Bronchial epithelial cell (primary cell): ENCODE measurements at regions not wholly inside any gene's neighbourhood (a gene's known extent, or its start where the extent isn't known, plus 50 kb on each side); places are given as distances from the start of the nearest gene placed in this dataset.

Experiments
- DNase-seq: peaks from one replicate; pipeline ENCODE4 v3.0.0-alpha.2; 2010; ENCODE audit warnings: low read depth
- FAIRE-seq: peaks from 2 replicates; lab custom pipeline; 2011; peaks lifted over from hg19 to GRCh38; lab: Jason Lieb, UNC
- H3K27me3 ChIP-seq: 2 replicates; pipeline ENCODE4 v1.5.1; 2011; ENCODE audit warnings: low read length; ENCODE audit not compliant: control insufficient read depth, insufficient read depth
- H3K36me3 ChIP-seq: 2 replicates; pipeline ENCODE4 v1.5.1; 2011; ENCODE audit warnings: low read length; ENCODE audit not compliant: control insufficient read depth, insufficient read depth
- H3K4me3 ChIP-seq: 2 replicates; pipeline ENCODE4 v1.5.1; 2011; ENCODE audit warnings: mild to moderate bottlenecking, low read depth, low read length, control low read depth
- TF ChIP-seq, protein P1 (sequence below): IDR thresholded peaks from 2 replicates; pipeline ENCODE4 v1.5.1; 2011; ENCODE audit warnings: mild to moderate bottlenecking, moderate library complexity, low read length, control low read depth, inconsistent platforms; ENCODE audit not compliant: insufficient read depth, severe bottlenecking

DNA sequence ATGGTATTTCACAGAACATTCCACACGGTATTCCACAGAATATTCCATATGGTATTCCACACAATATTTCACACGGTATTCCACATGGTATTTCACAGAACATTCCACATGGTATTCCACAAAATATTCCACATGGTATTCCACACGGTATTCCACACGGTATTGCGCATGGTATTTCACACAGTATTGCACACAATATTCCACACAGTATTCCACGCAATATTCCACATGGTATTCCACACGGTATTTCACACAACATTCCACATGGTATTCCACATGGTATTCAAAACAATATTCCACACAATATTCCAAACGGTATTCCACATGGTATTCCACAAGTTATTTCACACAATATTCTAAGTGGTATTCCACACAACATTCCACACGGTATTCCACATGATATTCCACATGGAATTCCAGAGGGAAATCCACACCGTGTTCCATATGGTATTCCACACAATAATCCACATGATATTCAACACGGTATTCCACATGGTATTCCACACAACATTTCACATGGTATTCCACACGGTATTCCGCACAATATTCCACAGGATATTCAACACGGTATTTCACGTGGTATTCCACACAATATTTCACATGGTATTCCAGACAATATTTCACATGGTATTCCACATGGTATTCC lies 136.7 kb upstream of the CHST15 start:
- peaks cover 1% of the 10 kb centered on the region for H3K27me3 ChIP-seq
- DNase-seq (no peak), FAIRE-seq (no peak)
- no peaks in the 10 kb centered on the region for H3K36me3 ChIP-seq
- TF ChIP-seq, protein P1, sequence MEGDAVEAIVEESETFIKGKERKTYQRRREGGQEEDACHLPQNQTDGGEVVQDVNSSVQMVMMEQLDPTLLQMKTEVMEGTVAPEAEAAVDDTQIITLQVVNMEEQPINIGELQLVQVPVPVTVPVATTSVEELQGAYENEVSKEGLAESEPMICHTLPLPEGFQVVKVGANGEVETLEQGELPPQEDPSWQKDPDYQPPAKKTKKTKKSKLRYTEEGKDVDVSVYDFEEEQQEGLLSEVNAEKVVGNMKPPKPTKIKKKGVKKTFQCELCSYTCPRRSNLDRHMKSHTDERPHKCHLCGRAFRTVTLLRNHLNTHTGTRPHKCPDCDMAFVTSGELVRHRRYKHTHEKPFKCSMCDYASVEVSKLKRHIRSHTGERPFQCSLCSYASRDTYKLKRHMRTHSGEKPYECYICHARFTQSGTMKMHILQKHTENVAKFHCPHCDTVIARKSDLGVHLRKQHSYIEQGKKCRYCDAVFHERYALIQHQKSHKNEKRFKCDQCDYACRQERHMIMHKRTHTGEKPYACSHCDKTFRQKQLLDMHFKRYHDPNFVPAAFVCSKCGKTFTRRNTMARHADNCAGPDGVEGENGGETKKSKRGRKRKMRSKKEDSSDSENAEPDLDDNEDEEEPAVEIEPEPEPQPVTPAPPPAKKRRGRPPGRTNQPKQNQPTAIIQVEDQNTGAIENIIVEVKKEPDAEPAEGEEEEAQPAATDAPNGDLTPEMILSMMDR = no peak
- no peak overlapping the region for H3K4me3 ChIP-seq

DNA sequence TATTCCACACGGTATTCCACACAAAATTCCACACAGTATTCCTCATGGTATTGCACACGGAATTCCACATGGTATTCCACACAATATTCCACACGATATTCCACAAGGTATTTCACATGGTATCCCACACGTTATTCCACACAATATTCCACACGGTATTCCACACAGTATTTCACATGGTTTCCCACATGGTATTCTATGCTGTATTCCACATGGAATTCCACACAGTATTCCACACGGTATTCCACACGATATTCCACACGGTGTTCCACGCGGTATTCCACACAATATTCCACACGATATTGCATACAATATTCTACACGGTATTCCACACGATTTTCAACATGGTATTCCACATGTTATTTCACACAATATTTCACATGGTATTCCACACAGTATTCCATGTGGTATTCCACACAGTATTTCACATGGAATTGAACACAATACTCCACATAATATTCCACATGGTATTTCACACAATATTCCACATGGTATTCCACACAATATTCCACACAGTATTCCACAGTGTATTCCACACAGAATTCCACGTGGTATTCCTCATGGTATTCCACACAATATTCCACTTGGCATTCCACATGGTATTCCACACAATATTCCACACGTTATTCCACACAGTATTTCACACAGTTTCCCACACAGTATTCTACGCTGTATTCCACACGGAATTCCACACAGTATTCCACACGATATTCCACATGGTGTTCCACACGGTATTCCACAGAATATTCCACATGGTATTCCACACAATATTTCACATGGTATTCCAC lies 136.0 kb upstream of the CHST15 start:
- DNase-seq (no peak), FAIRE-seq (no peak)
- peaks cover 1% of the 10 kb centered on the region for H3K27me3 ChIP-seq
- H3K4me3 ChIP-seq = no peak overlapping the region
- TF ChIP-seq, protein P1 = no peak
- H3K36me3 ChIP-seq = no peaks in the 10 kb centered on the region

DNA sequence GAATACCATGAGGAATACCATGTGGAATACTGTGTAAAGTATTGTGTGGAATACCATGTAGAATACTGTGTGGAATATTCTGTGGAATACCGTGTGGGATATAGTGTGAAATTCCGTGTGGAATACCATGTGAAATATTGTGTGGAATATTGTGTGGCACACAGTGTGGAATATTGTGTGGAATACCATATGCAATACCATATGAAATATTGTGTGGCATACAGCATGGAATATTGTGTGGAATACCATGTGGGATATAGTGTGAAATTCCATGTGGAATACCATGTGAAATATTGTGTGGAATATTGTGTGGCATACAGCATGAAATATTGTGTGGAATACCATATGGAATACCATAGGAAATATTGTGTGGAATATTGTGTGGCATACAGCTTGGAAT lies 135.1 kb upstream of the CHST15 start:
- TF ChIP-seq, protein P1 = no peak
- Histone ChIP-seq H3K36me3 (no peaks in the 10 kb centered on the region), H3K27me3 (no peaks in the 10 kb centered on the region), H3K4me3 (no peak overlapping the region)
- DNase-seq = no peak
- FAIRE-seq = no peak

DNA sequence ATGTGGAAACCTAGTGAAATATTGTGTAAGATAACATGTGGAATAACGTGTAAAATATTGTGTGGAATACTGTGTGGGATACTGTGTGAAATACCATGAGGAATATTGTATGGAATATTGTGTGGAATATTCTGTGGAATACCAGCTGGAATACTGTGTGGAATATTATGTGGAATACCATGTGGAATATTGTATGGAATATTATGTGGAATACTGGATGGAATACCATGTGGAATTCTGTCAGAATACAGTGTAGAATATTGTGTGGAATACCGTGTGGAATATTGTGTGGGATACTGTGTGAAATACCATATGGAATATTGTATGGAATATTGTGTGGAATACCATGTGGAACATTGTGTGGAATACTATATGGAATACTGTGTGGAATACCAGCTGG lies 134.6 kb upstream of the CHST15 start:
- no peak for DNase-seq
- no peaks in the 10 kb centered on the region for H3K36me3 ChIP-seq
- H3K27me3 ChIP-seq = no peaks in the 10 kb centered on the region
- no peak for FAIRE-seq
- TF ChIP-seq, protein P1 = no peak
- H3K4me3 ChIP-seq = no peak overlapping the region

DNA sequence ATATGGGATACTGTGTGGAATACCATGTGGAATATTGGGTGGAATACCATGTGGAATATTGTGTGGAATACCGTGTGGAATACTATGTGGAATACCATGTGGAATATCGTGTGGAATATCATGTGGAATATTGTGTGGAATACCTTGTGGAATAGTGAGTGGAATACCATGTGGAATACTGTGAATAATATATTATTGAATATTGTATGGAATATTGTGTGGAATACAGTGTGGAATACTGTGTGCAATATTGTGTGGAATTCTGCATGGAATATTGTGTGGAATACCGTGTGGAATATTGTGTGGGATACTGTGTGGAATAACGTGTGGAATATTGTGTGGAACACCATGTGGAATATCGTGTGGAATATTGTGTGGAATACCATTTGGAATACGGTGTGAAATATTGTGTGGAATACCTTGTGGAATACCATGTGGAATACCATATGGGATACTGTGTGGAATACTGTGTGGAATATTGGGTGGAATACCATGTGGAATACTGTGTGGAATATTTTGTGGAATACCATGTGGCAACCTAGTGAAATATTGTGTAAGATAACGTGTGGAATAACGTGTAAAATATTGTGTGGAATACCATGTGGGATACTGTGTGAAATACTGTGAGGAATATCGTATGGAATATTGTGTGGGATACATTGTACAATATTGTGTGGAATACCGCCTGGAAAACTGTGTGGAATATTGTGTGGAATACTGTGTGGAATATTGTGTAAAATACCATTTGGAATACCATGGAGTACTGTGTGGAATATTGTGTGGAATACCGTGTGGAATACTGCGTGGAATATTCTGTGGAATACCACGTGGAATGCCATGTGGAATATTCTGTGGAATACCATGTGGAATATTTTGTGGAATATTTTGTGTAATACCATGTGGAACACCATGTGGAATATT lies 133.9 kb upstream of the CHST15 start:
- H3K27me3 ChIP-seq = no peaks in the 10 kb centered on the region
- TF ChIP-seq, protein P1 = no peak
- no peaks in the 10 kb centered on the region for H3K36me3 ChIP-seq
- no peak overlapping the region for H3K4me3 ChIP-seq
- no peak for DNase-seq
- no peak for FAIRE-seq
